ENCODE measurements at regions not wholly inside any gene's neighbourhood (a gene's known extent, or its start where the extent isn't known, plus 50 kb on each side); places are given as distances from the start of the nearest gene placed in this dataset.

GRCh38 chr13:22893777-22894176 is 287.0 kb upstream of the SGCG start:
- Histone ChIP-seq H3K27me3 (ENCODE audit: insufficient read depth, low read length) (no peaks in the 10 kb centered on the region), H4K20me1 (ENCODE audit: insufficient read depth) (no peaks in the 10 kb centered on the region), H3K4me3 (replicated peaks in 1 of 2; ENCODE audit: low read depth in 1 of 2, low read length in 2 of 2) (no peak overlapping the region), H3K9me3 (ENCODE audit: control insufficient read depth in 1 of 2, insufficient read depth in 1 of 2, low read depth in 1 of 2, low read length in 2 of 2) (no peaks in the 10 kb centered on the region), H2AFZ (ENCODE audit: low read depth, low read length, poor library complexity, severe bottlenecking) (no peak overlapping the region), H3K27ac (ENCODE audit: low read depth, low read length) (no peak overlapping the region), H3K79me2 (ENCODE audit: insufficient read depth, low read length) (no peaks in the 10 kb centered on the region), H3K9me2 (ENCODE audit: insufficient read depth) (no peaks in the 10 kb centered on the region), H3K9ac (ENCODE audit: low read length) (no peak overlapping the region), H3K4me2 (ENCODE audit: low read length) (no peak overlapping the region), H3K4me1 (ENCODE audit: control insufficient read depth in 1 of 2, insufficient read depth in 2 of 2, low read length in 2 of 2) (no peaks in the 10 kb centered on the region), H3K36me3 (ENCODE audit: control insufficient read depth in 1 of 2, insufficient read depth in 2 of 2, low read length in 2 of 2) (no peaks in the 10 kb centered on the region)
- no peak for TF ChIP-seq CBX3 (IDR thresholded peaks at IDR 0.05; ENCODE audit: low read depth)
- TF ChIP-seq TCF7L2 (IDR thresholded peaks at IDR 0.05; ENCODE audit: borderline replicate concordance, extremely low read depth, insufficient read depth, insufficient read length): no peak
- no peak for TF ChIP-seq POLR2AphosphoS5 (IDR thresholded peaks at IDR 0.05; ENCODE audit: low read depth, low read length)
- no peak for TF ChIP-seq EZH2 (IDR thresholded peaks at IDR 0.05)
- no peak for TF ChIP-seq JUND (IDR thresholded peaks at IDR 0.05)
- no peak for TF ChIP-seq MAX (IDR thresholded peaks at IDR 0.05)
- no peak for TF ChIP-seq ELF1 (IDR thresholded peaks at IDR 0.05; ENCODE audit: borderline replicate concordance, low read depth)
- TF ChIP-seq CEBPB (IDR thresholded peaks at IDR 0.05; ENCODE audit: low read depth): no peak
- TF ChIP-seq, protein P1, sequence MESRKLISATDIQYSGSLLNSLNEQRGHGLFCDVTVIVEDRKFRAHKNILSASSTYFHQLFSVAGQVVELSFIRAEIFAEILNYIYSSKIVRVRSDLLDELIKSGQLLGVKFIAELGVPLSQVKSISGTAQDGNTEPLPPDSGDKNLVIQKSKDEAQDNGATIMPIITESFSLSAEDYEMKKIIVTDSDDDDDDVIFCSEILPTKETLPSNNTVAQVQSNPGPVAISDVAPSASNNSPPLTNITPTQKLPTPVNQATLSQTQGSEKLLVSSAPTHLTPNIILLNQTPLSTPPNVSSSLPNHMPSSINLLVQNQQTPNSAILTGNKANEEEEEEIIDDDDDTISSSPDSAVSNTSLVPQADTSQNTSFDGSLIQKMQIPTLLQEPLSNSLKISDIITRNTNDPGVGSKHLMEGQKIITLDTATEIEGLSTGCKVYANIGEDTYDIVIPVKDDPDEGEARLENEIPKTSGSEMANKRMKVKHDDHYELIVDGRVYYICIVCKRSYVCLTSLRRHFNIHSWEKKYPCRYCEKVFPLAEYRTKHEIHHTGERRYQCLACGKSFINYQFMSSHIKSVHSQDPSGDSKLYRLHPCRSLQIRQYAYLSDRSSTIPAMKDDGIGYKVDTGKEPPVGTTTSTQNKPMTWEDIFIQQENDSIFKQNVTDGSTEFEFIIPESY (IDR thresholded peaks at IDR 0.05; ENCODE audit: extremely low read depth, insufficient replicate concordance, low read length): no peak
- no peak for TF ChIP-seq SP1 (IDR thresholded peaks at IDR 0.05; ENCODE audit: low read depth)
- no peak for TF ChIP-seq POLR2A (IDR thresholded peaks at IDR 0.05; ENCODE audit: borderline replicate concordance, extremely low read depth, insufficient read depth, insufficient read length)
- no peak for TF ChIP-seq ZFX (IDR thresholded peaks at IDR 0.05)
- TF ChIP-seq ZNF274 (IDR thresholded peaks at IDR 0.05; ENCODE audit: low read depth, low read length): no peak
- DNase-seq (ENCODE audit: low read depth, low spot score) (no peak), ATAC-seq (no peak)
- POLR2A ChIA-PET: no interaction called here
- BruUV-seq (replicated peaks): no TSS peak
- RAD21 ChIA-PET (ENCODE audit: low non-redundant PET in 1 of 2, low total read pairs in 2 of 2, uncharacterized antibody in 2 of 2, unreplicated experiment in 2 of 2): no interaction called here
- CTCF ChIA-PET: no interaction called here
- intact Hi-C loops (cut with micrococcal nuclease): no loop called here

Data from HCT116 (cell line).